ENCODE measurements at regions not wholly inside any gene's neighbourhood (a gene's known extent, or its start where the extent isn't known, plus 50 kb on each side); places are given as distances from the start of the nearest gene placed in this dataset.
"Not testable (repeated sequence)": the region's sequence is repeated elsewhere in the genome, so short reads cannot be mapped to it uniquely, and the experiment has no call there.

- H3K4me3 Mint-ChIP-seq; H3K27ac Mint-ChIP-seq; H3K27me3 Mint-ChIP-seq; DNase-seq; H3K4me1 Mint-ChIP-seq; H3K9me3 ChIP-seq (ENCODE audit: control insufficient read depth, low read length, poor library complexity, severe bottlenecking); H3K36me3 Mint-ChIP-seq (ENCODE audit: low read depth); ATAC-seq: not testable (repeated sequence)
Measured at GRCh38 chr3:162722796-162723195, 1226.2 kb downstream of the OTOL1 start.

GRCh38 chr3:162729686-162730085, 1233.1 kb downstream of the OTOL1 start:
- no peaks in the 10 kb centered on the region for H3K4me1 Mint-ChIP-seq
- H3K36me3 Mint-ChIP-seq (ENCODE audit: low read depth): no peaks in the 10 kb centered on the region

GRCh38 chr3:162731961-162732360, 1235.4 kb downstream of the OTOL1 start:
- H3K27ac Mint-ChIP-seq, H3K27me3 Mint-ChIP-seq, ATAC-seq: not testable (repeated sequence)

More at GRCh38 chr3:162729686-162730085, 1233.1 kb downstream of the OTOL1 start:
- H3K9me3 ChIP-seq (ENCODE audit: control insufficient read depth, low read length, poor library complexity, severe bottlenecking): no peaks in the 10 kb centered on the region
- DNase-seq: no peak
- H3K27me3 Mint-ChIP-seq: no peaks in the 10 kb centered on the region
- no peak for ATAC-seq
- no peak overlapping the region for H3K4me3 Mint-ChIP-seq
- H3K27ac Mint-ChIP-seq: no peak overlapping the region

GRCh38 chr3:162738784-162739183, 1242.2 kb downstream of the OTOL1 start:
- Mint-ChIP-seq H3K4me1 (no peaks in the 10 kb centered on the region), H3K27ac (no peak overlapping the region), H3K36me3 (ENCODE audit: low read depth) (no peaks in the 10 kb centered on the region), H3K4me3 (no peak overlapping the region), H3K27me3 (no peaks in the 10 kb centered on the region)
- DNase-seq (no peak), ATAC-seq (no peak)
- no peaks in the 10 kb centered on the region for H3K9me3 ChIP-seq (ENCODE audit: control insufficient read depth, low read length, poor library complexity, severe bottlenecking)

More at GRCh38 chr3:162731961-162732360, 1235.4 kb downstream of the OTOL1 start:
- DNase-seq; H3K36me3 Mint-ChIP-seq (ENCODE audit: low read depth); H3K4me3 Mint-ChIP-seq; H3K9me3 ChIP-seq (ENCODE audit: control insufficient read depth, low read length, poor library complexity, severe bottlenecking); H3K4me1 Mint-ChIP-seq: not testable (repeated sequence)

GRCh38 chr3:162740941-162741596, 1244.5 kb downstream of the OTOL1 start:
- Mint-ChIP-seq H3K27me3 (no peaks in the 10 kb centered on the region), H3K4me1 (no peaks in the 10 kb centered on the region), H3K27ac (no peak overlapping the region), H3K36me3 (ENCODE audit: low read depth) (no peaks in the 10 kb centered on the region), H3K4me3 (no peak overlapping the region)
- no peak for ATAC-seq
- no peak for DNase-seq
- H3K9me3 ChIP-seq (ENCODE audit: control insufficient read depth, low read length, poor library complexity, severe bottlenecking): no peaks in the 10 kb centered on the region

GRCh38 chr3:162742159-162742717, 1245.6 kb downstream of the OTOL1 start:
- DNase-seq: no peak
- no peaks in the 10 kb centered on the region for H3K9me3 ChIP-seq (ENCODE audit: control insufficient read depth, low read length, poor library complexity, severe bottlenecking)
- no peak for ATAC-seq
- H3K27me3 Mint-ChIP-seq: no peaks in the 10 kb centered on the region
- no peaks in the 10 kb centered on the region for H3K4me1 Mint-ChIP-seq
- H3K36me3 Mint-ChIP-seq (ENCODE audit: low read depth): no peaks in the 10 kb centered on the region
- no peak overlapping the region for H3K27ac Mint-ChIP-seq
- no peak overlapping the region for H3K4me3 Mint-ChIP-seq

GRCh38 chr3:162743091-162743490, 1246.5 kb downstream of the OTOL1 start:
- Mint-ChIP-seq H3K27ac (no peak overlapping the region), H3K4me1 (no peaks in the 10 kb centered on the region), H3K36me3 (ENCODE audit: low read depth) (no peaks in the 10 kb centered on the region), H3K27me3 (no peaks in the 10 kb centered on the region), H3K4me3 (no peak overlapping the region)
- ATAC-seq (no peak), DNase-seq (no peak)
- H3K9me3 ChIP-seq (ENCODE audit: control insufficient read depth, low read length, poor library complexity, severe bottlenecking): no peaks in the 10 kb centered on the region

GRCh38 chr3:162760789-162761188, 1264.2 kb downstream of the OTOL1 start:
- no peak for ATAC-seq
- H3K9me3 ChIP-seq (ENCODE audit: control insufficient read depth, low read length, poor library complexity, severe bottlenecking): no peaks in the 10 kb centered on the region
- Mint-ChIP-seq H3K4me3 (no peak overlapping the region), H3K36me3 (ENCODE audit: low read depth) (no peaks in the 10 kb centered on the region), H3K27me3 (no peaks in the 10 kb centered on the region), H3K27ac (no peak overlapping the region), H3K4me1 (no peaks in the 10 kb centered on the region)
- no peak for DNase-seq

GRCh38 chr3:162764051-162764807, 1267.6 kb downstream of the OTOL1 start:
- H3K9me3 ChIP-seq (ENCODE audit: control insufficient read depth, low read length, poor library complexity, severe bottlenecking): no peaks in the 10 kb centered on the region
- no peaks in the 10 kb centered on the region for H3K36me3 Mint-ChIP-seq (ENCODE audit: low read depth)

GRCh38 chr3:162764808-162765071, 1268.1 kb downstream of the OTOL1 start:
- H3K27ac Mint-ChIP-seq: no peak overlapping the region
- H3K36me3 Mint-ChIP-seq (ENCODE audit: low read depth): no peaks in the 10 kb centered on the region
- no peak for ATAC-seq

More at GRCh38 chr3:162764051-162764807, 1267.6 kb downstream of the OTOL1 start:
- DNase-seq: no peak
- Mint-ChIP-seq H3K27ac (no peak overlapping the region), H3K4me1 (no peaks in the 10 kb centered on the region), H3K4me3 (no peak overlapping the region), H3K27me3 (no peaks in the 10 kb centered on the region)
- no peak for ATAC-seq

GRCh38 chr3:162765524-162765923, 1268.9 kb downstream of the OTOL1 start:
- Mint-ChIP-seq H3K36me3 (ENCODE audit: low read depth) (no peaks in the 10 kb centered on the region), H3K27ac (no peak overlapping the region), H3K27me3 (no peaks in the 10 kb centered on the region), H3K4me3 (no peak overlapping the region), H3K4me1 (no peaks in the 10 kb centered on the region)
- ATAC-seq (no peak), DNase-seq (no peak)
- no peaks in the 10 kb centered on the region for H3K9me3 ChIP-seq (ENCODE audit: control insufficient read depth, low read length, poor library complexity, severe bottlenecking)

More at GRCh38 chr3:162764808-162765071, 1268.1 kb downstream of the OTOL1 start:
- Mint-ChIP-seq H3K4me1 (no peaks in the 10 kb centered on the region), H3K4me3 (no peak overlapping the region), H3K27me3 (no peaks in the 10 kb centered on the region)
- DNase-seq: no peak
- no peaks in the 10 kb centered on the region for H3K9me3 ChIP-seq (ENCODE audit: control insufficient read depth, low read length, poor library complexity, severe bottlenecking)

- Mint-ChIP-seq H3K36me3 (ENCODE audit: low read depth) (no peaks in the 10 kb centered on the region), H3K27me3 (no peaks in the 10 kb centered on the region), H3K4me3 (no peak overlapping the region), H3K27ac (no peak overlapping the region), H3K4me1 (no peaks in the 10 kb centered on the region)
- DNase-seq: no peak
- no peak for ATAC-seq
- no peaks in the 10 kb centered on the region for H3K9me3 ChIP-seq (ENCODE audit: control insufficient read depth, low read length, poor library complexity, severe bottlenecking)
Measured at GRCh38 chr3:162769564-162769963, 1273.0 kb downstream of the OTOL1 start.

- Mint-ChIP-seq H3K27ac (no peak overlapping the region), H3K4me1 (no peaks in the 10 kb centered on the region), H3K4me3 (no peak overlapping the region), H3K36me3 (ENCODE audit: low read depth) (no peaks in the 10 kb centered on the region), H3K27me3 (no peaks in the 10 kb centered on the region)
- DNase-seq (no peak), ATAC-seq (no peak)
- H3K9me3 ChIP-seq (ENCODE audit: control insufficient read depth, low read length, poor library complexity, severe bottlenecking): no peaks in the 10 kb centered on the region
Measured at GRCh38 chr3:162770551-162770950, 1273.9 kb downstream of the OTOL1 start.
